ENCODE measurements at regions not wholly inside any gene's neighbourhood (a gene's known extent, or its start where the extent isn't known, plus 50 kb on each side); places are given as distances from the start of the nearest gene placed in this dataset.

- peak; percentile 71 for DNase-seq
These were observed 150.3 kb upstream of the ADRA1B start for GRCh38 chr5:159765760-159766517.

GRCh38 chr5:159768243-159768642 lies 148.0 kb upstream of the ADRA1B start:
- peak; percentile 81 for DNase-seq

- DNase-seq, result no peak
These were observed 143.6 kb upstream of the ADRA1B start for GRCh38 chr5:159772698-159773061.

- peak; percentile 92 for DNase-seq
These were observed 143.0 kb upstream of the ADRA1B start for GRCh38 chr5:159773062-159773924.

- no peak for DNase-seq
These were observed 141.7 kb upstream of the ADRA1B start for GRCh38 chr5:159774476-159775031.

GRCh38 chr5:159775890-159776289 lies 140.4 kb upstream of the ADRA1B start:
- no peak for DNase-seq

- peak; percentile 33 for DNase-seq
These were observed 139.1 kb upstream of the ADRA1B start for GRCh38 chr5:159777049-159777660.

- peak; percentile 71 for DNase-seq
These were observed 136.8 kb upstream of the ADRA1B start for GRCh38 chr5:159779481-159779880.

GRCh38 chr5:159780246-159780645 lies 136.0 kb upstream of the ADRA1B start:
- peak; percentile 45 for DNase-seq

GRCh38 chr5:159781626-159782157 lies 134.6 kb upstream of the ADRA1B start:
- DNase-seq, result peak; percentile 46

- no peak for DNase-seq
These were observed 133.9 kb upstream of the ADRA1B start for GRCh38 chr5:159782197-159782994.

- no peak for DNase-seq
These were observed 133.3 kb upstream of the ADRA1B start for GRCh38 chr5:159782995-159783300.

- no peak for DNase-seq
These were observed 132.5 kb upstream of the ADRA1B start for GRCh38 chr5:159783726-159784247.

- DNase-seq, result no peak
These were observed 131.3 kb upstream of the ADRA1B start for GRCh38 chr5:159784993-159785392.

GRCh38 chr5:159785656-159786055 lies 130.6 kb upstream of the ADRA1B start:
- no peak for DNase-seq

GRCh38 chr5:159786201-159786600 lies 130.1 kb upstream of the ADRA1B start:
- DNase-seq, result no peak

GRCh38 chr5:159786901-159787691 lies 129.2 kb upstream of the ADRA1B start:
- peak; percentile 85 for DNase-seq

GRCh38 chr5:159787837-159788236 lies 128.4 kb upstream of the ADRA1B start:
- no peak for DNase-seq

- no peak for DNase-seq
These were observed 127.4 kb upstream of the ADRA1B start for GRCh38 chr5:159788835-159789331.

- no peak for DNase-seq
These were observed 124.1 kb upstream of the ADRA1B start for GRCh38 chr5:159792180-159792579.
